GM21737 (cell line): ENCODE measurements at regions not wholly inside any gene's neighbourhood (a gene's known extent, or its start where the extent isn't known, plus 50 kb on each side); places are given as distances from the start of the nearest gene placed in this dataset.

Source experiments
- ATAC-seq: cut with Tn5 transposase; IDR thresholded peaks from one replicate; pipeline ENCODE4 v1.9.1; 2021; ENCODE audit warnings: mild to moderate bottlenecking, moderate library complexity; ENCODE audit not compliant: unreplicated experiment

- ATAC-seq: no peak
Measured at GRCh38 chr7:41536873-41537665, 165.8 kb downstream of the INHBA start.

DNA sequence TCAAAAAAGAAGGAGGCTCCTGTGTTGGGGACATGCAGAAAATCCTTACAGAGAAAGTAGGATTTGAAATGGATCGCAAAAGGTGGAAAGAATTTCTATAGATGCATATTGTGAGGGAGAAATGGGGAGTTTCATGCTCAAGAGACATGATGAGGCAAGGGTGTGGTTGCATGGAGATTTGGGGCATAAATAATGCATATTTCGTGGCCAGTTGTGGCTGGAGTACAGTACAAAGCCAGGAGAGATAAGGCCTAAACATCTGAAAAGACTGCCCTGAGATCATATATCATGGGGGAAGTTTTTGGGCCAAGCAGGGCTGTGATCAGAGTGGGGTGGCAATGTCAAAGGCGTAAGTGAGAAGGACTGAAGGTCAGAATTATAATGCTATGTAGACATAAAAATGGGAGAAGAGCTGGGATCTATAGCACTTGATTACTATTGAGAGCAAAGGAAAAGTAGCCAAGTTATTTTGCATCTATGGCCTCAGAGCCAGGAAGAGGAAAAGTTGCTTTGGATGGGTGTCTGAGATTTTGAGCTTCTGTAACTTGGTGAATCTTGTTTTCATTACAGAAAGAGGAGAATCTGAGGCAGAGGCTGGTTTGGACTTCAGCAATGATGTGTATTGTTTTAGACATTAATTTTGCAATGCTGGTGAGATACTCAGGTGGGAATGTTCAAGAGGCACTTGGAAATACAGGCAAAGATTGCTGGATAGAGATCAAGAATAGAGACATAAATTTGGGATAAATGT lies 166.6 kb downstream of the INHBA start:
- ATAC-seq: no peak

DNA sequence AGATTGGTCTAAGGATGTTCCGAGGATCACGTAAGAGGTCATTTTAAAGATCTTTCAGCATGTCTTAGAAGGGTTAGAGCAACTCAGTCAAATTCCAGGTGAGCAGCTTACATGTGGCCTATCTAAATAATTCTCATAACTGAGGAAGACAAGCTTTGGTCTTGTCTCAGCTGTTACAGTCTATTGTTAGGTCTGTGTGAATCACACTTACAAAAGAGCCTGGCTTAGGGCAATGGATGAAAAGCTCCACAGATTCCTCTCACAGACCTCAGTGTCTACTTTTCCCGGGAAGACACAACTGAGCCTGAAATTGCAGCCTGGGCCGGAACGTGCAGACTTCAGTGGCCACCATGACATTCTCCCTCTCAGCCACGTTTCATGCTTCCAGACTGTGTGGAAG lies 173.1 kb downstream of the INHBA start:
- no peak for ATAC-seq

GRCh38 chr7:41524876-41525275 lies 178.0 kb downstream of the INHBA start:
- ATAC-seq: no peak

DNA sequence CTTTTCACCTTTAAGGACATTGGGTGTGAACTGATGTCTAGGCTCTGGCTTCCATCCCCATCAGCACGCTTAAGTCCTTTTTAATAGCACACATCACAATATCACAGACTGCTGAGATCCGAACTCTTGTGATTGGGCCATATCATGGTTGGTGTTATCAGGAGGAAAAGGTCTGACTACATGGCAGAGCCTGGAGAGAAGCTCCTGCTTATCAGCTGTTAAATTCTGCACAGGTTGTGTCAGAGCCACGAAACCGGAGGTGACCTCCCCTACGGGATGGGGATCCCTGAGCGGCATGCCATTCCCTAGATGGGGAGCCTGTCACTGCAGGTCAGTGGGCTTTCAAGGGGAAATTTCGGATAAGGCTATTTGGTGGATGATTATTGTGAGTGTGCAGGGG lies 182.4 kb downstream of the INHBA start:
- ATAC-seq: no peak

DNA sequence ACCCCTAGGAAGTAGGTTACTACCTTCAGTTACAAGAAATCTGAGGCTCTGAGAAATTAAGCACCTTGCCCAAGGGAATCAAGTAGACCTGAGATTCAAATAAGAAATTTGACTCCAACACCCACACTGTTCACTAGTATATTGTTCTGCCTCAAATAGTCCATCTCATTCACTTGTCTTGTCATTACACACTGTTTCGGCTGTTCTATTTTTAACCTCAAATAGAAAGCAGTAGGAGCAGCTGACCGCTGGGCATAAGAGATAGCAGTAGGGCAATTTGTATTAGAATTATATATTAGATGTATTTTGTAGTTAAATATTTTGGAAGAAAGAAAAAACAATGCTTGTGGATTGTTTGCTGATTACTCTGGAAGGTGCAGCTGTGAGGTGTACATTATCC lies 185.1 kb downstream of the INHBA start:
- no peak for ATAC-seq

DNA sequence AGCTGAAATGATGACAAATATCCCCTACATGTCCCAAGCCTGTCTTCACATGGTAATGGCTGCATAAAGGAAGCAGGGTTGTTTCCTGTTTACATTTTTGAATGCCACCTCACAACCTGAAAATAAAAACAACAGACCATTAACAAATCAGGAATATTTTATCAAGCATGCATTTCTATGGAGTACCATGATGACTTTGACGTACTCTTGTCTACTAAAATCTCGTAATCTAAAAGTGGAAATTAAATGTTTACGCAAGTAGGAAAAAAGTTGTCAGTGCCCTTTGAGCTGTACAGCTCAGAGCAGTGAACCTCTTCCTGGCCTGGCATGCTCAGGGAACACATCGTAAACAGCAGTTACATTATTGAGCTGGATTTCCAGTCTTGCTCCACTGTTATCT lies 194.1 kb downstream of the INHBA start:
- no peak for ATAC-seq

GRCh38 chr7:41507686-41508268 lies 195.1 kb downstream of the INHBA start:
- ATAC-seq: no peak

DNA sequence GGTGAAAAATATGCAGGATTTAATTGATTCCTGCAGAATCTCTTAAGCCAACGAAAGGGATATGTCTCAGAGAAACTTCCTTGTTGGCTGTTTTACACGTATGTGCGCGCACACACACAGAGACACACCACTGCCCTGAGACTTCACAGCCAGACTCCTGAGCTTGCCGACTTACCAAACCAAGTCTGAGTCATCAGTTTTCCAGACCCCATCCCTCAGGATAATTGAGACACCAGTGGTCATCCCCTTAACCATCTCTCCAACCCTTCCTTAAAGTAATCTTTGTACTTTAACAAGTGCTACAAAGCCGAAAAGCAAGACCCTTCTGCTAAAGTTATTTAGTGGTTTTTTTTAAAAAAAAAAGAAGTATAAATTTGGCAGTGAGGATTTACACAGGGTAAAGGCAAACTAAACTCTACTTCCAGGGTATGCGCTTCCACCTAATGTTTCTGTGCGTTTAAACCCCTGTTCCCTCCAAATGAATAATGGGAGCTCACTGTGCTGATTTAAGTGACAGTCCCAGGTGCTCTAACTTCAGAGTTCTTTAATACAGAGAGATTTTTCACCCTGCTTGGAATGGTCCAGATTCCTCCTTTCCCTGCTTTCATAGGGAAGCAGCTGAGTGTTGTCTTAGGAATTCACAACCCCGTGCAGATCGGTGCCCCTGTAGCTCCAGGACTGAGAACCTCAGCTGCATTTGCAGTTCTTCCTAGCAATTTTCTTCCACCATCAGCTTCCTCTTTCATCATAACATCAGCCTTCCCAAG lies 198.5 kb downstream of the INHBA start:
- no peak for ATAC-seq

- ATAC-seq: no peak
Measured at GRCh38 chr7:41503438-41503837, 199.5 kb downstream of the INHBA start.

GRCh38 chr7:41501466-41501865 lies 201.4 kb downstream of the INHBA start:
- ATAC-seq: no peak

DNA sequence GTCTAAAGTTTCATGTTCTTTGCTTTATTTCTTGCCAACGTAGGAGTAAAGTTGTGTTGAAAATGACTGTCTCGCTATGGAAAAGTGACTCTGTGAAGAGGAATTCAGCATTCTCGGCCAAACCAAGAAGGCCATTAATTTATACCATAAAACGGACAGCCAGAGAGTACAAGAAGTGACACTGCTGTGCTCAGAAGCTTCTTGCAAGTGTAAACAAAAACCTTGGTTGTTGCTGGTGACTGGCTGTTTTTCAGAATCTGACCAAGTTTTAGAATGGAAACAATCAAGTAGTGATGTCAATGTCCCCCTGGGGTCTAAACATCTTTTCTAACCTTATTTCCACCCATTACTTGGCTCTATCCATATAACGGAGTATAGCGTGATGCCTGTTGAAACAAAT lies 201.9 kb downstream of the INHBA start:
- ATAC-seq: no peak

DNA sequence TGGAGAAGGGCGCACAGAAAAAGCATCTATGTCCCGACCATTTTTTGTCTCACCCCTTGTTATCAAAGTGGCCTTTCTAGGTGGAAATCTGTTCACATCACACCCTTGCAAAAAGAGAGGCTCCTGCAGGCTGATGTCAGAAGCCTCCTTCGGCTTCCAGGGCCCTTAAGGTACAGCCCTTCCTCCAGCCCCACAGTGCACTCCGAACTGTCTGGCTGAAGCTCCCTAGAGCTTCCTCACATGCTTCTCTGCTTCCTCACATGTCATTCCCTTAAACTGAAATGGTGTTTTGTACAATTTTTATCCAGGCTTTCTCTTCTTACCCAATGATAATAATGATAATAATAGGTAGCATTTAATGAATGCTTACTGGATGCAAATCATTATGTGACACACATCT lies 210.3 kb downstream of the INHBA start:
- no peak for ATAC-seq

DNA sequence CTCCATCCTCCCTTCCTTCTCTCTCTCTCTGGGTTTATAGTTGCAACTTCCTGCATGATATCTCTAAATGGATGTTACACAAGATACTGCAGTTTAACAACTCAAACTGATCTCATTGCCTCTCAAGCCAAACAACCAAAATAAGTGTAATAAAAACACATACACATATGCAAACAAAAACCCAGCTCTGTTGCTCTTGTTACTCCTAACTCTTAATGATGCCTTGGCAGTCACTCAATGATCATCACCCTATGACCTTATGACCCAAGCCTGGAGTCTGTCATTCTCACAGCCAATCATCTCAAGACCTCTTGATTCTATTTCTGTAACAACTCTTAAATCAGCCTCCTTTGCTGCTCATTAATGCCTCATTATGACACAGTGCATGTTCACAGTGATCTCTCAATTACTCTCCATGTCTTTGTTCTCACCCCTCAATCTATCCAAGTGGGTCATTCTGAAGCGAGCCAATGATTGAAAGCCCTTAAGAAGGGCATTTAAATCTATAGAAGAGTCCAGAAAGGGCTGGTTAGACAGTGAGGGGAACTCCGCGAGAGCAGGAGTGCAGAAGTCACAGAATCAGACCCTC lies 210.9 kb downstream of the INHBA start:
- ATAC-seq: no peak

DNA sequence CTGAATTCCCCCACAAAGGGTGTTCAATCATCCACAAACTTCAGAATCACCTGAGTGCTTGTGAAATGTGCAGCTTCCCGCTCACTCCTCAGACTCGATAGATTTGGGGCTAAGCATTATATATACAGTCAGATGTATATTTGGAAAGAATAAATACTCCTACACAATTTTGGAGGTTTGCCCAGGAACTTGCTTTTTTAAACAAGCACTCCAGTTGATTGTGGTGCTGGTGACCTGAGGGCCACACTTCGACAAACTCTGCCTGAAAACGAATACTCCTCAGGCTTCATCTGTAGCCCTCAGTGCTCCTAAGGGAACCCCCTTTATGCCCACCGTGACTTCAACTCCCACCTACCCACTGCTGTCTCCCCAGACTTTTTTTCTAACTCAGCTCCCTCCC lies 211.6 kb downstream of the INHBA start:
- ATAC-seq: no peak

GRCh38 chr7:41489885-41490284 lies 213.0 kb downstream of the INHBA start:
- no peak for ATAC-seq

DNA sequence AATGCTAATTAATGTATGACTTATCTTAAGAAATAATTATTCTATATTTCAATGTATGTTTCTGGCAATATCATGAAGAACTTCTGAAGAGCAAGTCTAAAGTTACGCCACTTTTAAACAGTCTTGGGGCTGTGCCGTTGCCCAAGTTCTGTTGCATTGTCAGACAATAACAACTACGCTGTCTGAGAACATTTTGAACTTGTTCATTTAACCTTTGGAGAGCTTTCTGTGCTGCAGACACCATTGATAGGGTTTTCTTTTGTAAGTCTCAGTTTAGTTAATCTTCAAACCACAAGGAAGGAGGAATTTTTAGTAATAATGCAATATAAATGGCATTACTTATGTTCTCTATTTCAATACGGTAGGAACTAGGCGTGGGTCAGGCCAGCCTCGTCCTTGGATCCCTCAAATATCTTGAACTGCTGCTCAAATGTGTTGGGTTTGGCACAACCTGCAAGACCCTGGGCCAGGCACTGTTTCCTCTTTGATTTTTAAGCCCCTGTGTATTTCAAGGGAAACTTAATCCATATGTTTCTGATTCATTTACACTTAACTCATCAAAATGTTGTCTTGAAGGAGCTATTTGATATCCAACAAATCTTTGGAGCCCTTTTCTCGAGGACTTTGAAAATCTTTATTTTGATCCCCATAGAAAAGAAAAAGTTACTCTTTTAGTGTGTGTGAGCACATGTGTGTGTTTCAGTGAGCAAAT lies 215.5 kb downstream of the INHBA start:
- ATAC-seq: no peak

DNA sequence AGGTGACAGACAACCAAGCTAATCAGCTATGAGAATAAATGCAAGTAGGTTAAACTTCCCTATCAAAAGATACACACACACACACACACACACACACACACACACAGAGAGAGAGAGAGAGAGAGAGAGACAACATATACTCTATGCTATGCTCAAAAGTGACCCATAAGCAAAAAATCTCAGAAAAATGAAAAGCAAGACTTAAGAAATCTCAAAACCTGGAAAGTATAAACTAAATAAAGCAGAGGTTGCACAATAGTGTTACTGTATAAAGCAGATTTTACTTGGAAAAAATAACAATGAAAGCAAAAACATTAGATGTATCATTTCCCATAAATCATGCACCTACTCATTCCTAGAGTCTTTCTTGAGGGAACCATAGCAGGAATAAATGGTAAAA lies 221.5 kb downstream of the INHBA start:
- ATAC-seq: no peak

GRCh38 chr7:41478187-41478586 lies 224.7 kb downstream of the INHBA start:
- no peak for ATAC-seq

GRCh38 chr7:41476460-41476803 lies 226.5 kb downstream of the INHBA start:
- ATAC-seq: no peak
